ENCODE measurements at regions not wholly inside any gene's neighbourhood (a gene's known extent, or its start where the extent isn't known, plus 50 kb on each side); places are given as distances from the start of the nearest gene placed in this dataset.
A peak's percentile ranks its signal among the peaks of the same experiment; 100 is the strongest.
"Not testable (repeated sequence)": the region's sequence is repeated elsewhere in the genome, so short reads cannot be mapped to it uniquely, and the experiment has no call there.

GRCh38 chr10:83760142-83760541 is 379.2 kb upstream of the GHITM start:
- no peak for DNase-seq (ENCODE audit: low read depth)

- no peak for DNase-seq (ENCODE audit: low read depth)
Measured at GRCh38 chr10:83764666-83765065, 374.6 kb upstream of the GHITM start.

GRCh38 chr10:83765731-83766130 is 373.6 kb upstream of the GHITM start:
- DNase-seq (ENCODE audit: low read depth) = no peak

GRCh38 chr10:83769281-83769820 is 370.0 kb upstream of the GHITM start:
- no peak for DNase-seq (ENCODE audit: low read depth)

GRCh38 chr10:83786701-83787100 is 352.6 kb upstream of the GHITM start:
- DNase-seq (ENCODE audit: low read depth) = not testable (repeated sequence)

GRCh38 chr10:83801983-83802382 is 337.3 kb upstream of the GHITM start:
- DNase-seq (ENCODE audit: low read depth) = no peak

GRCh38 chr10:83806717-83807116 is 332.6 kb upstream of the GHITM start:
- DNase-seq (ENCODE audit: low read depth) = no peak

GRCh38 chr10:83809001-83809400 is 330.3 kb upstream of the GHITM start:
- no peak for DNase-seq (ENCODE audit: low read depth)

- DNase-seq (ENCODE audit: low read depth) = no peak
Measured at GRCh38 chr10:83816942-83817341, 322.4 kb upstream of the GHITM start.

- DNase-seq (ENCODE audit: low read depth) = no peak
Measured at GRCh38 chr10:83817797-83818196, 321.5 kb upstream of the GHITM start.

- DNase-seq (ENCODE audit: low read depth) = no peak
Measured at GRCh38 chr10:83819609-83820008, 319.7 kb upstream of the GHITM start.

- DNase-seq (ENCODE audit: low read depth) = no peak
Measured at GRCh38 chr10:83820033-83820432, 319.3 kb upstream of the GHITM start.

GRCh38 chr10:83824099-83824498 is 315.2 kb upstream of the GHITM start:
- no peak for DNase-seq (ENCODE audit: low read depth)

GRCh38 chr10:83834096-83834495 is 305.2 kb upstream of the GHITM start:
- DNase-seq (ENCODE audit: low read depth) = no peak

- DNase-seq (ENCODE audit: low read depth) = no peak
Measured at GRCh38 chr10:83835945-83836745, 303.2 kb upstream of the GHITM start.

- DNase-seq (ENCODE audit: low read depth) = no peak
Measured at GRCh38 chr10:83848677-83849076, 290.6 kb upstream of the GHITM start.

- DNase-seq (ENCODE audit: low read depth) = no peak
Measured at GRCh38 chr10:83849150-83849549, 290.2 kb upstream of the GHITM start.

- no peak for DNase-seq (ENCODE audit: low read depth)
Measured at GRCh38 chr10:83852146-83852545, 287.2 kb upstream of the GHITM start.

GRCh38 chr10:83862723-83863122 is 276.6 kb upstream of the GHITM start:
- DNase-seq (ENCODE audit: low read depth) = no peak

- no peak for DNase-seq (ENCODE audit: low read depth)
Measured at GRCh38 chr10:83863283-83863966, 275.9 kb upstream of the GHITM start.

GRCh38 chr10:83869898-83870297 is 269.4 kb upstream of the GHITM start:
- DNase-seq (ENCODE audit: low read depth) = no peak

GRCh38 chr10:83871187-83872081 is 267.9 kb upstream of the GHITM start:
- peak; percentile 24 for DNase-seq (ENCODE audit: low read depth)

Data from stimulated activated CD8-positive, alpha-beta memory T cell treated with anti-CD3 and anti-CD28 coated beads, Interleukin-4, amount 100 ng/mL, for 24 hours (primary cell).